Endothelial cell (in vitro differentiated cells): ENCODE measurements at regions not wholly inside any gene's neighbourhood (a gene's known extent, or its start where the extent isn't known, plus 50 kb on each side); places are given as distances from the start of the nearest gene placed in this dataset.

ENCODE experiments used
- DNase-seq: peaks from one replicate; pipeline ENCODE4 v3.0.0; 2021; ENCODE audit warnings: low spot score
- H3K27ac Mint-ChIP-seq: one replicate; pipeline ENCODE4 v1.8.0; 2021; ENCODE audit warnings: mixed read lengths, inconsistent platforms; ENCODE audit not compliant: unreplicated experiment
- H3K27me3 Mint-ChIP-seq: one replicate; pipeline ENCODE4 v1.8.0; 2021; ENCODE audit warnings: mild to moderate bottlenecking, moderate library complexity, mixed read lengths, inconsistent platforms; ENCODE audit not compliant: unreplicated experiment
- H3K36me3 Mint-ChIP-seq: one replicate; pipeline ENCODE4 v1.8.0; 2021; ENCODE audit warnings: mild to moderate bottlenecking, low read depth, mixed read lengths, inconsistent platforms; ENCODE audit not compliant: unreplicated experiment
- H3K4me1 Mint-ChIP-seq: one replicate; pipeline ENCODE4 v1.8.0; 2021; ENCODE audit warnings: mild to moderate bottlenecking, mixed read lengths, inconsistent platforms; ENCODE audit not compliant: unreplicated experiment
- H3K4me3 Mint-ChIP-seq: one replicate; pipeline ENCODE4 v1.8.0; 2021; ENCODE audit warnings: mild to moderate bottlenecking, mixed read lengths, inconsistent platforms; ENCODE audit not compliant: unreplicated experiment
- H3K9me3 Mint-ChIP-seq: one replicate; pipeline ENCODE4 v1.8.0; 2021; ENCODE audit warnings: mixed read lengths, inconsistent platforms; ENCODE audit not compliant: unreplicated experiment
- CTCF ChIP-seq: fragments of 200-600 bp; sonication (generic); IDR thresholded peaks from one replicate; pipeline ENCODE4 v1.5.0; 2021; ENCODE audit warnings: antibody characterized with exemption; ENCODE audit not compliant: unreplicated experiment

- H3K4me3 Mint-ChIP-seq: no peak overlapping the region
- TF ChIP-seq CTCF: no peak
- H3K27ac Mint-ChIP-seq: no peak overlapping the region
- no peaks in the 10 kb centered on the region for H3K4me1 Mint-ChIP-seq
- no peaks in the 10 kb centered on the region for H3K9me3 Mint-ChIP-seq
- no peak for DNase-seq
- no peaks in the 10 kb centered on the region for H3K27me3 Mint-ChIP-seq
- H3K36me3 Mint-ChIP-seq: no peaks in the 10 kb centered on the region
Measured at GRCh38 chr5:18999478-18999877, 988.5 kb downstream of the CDH18 start.

DNA sequence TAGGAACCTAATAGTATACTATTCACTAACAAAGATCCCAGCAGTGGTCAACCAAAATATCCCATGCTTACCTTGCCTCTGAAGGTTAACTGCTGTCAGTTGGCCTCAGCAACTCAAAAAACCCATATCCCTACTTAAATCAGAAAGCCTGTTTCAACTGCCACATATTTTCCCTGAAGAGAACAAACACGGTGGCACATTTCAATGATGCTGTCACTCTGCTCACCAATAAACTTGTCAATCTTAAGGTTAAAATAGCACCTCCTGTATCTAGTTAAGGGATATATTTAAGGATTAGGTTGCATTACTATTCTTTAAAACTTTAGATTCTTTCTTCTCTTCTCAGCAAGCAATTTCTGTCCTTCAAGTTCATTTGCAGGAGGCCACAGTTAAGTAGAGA lies 986.9 kb downstream of the CDH18 start:
- no peak overlapping the region for H3K27ac Mint-ChIP-seq
- no peak for TF ChIP-seq CTCF
- H3K4me3 Mint-ChIP-seq: no peak overlapping the region
- no peak for DNase-seq
- no peaks in the 10 kb centered on the region for H3K27me3 Mint-ChIP-seq
- H3K4me1 Mint-ChIP-seq: no peaks in the 10 kb centered on the region
- H3K36me3 Mint-ChIP-seq: no peaks in the 10 kb centered on the region
- no peaks in the 10 kb centered on the region for H3K9me3 Mint-ChIP-seq

DNA sequence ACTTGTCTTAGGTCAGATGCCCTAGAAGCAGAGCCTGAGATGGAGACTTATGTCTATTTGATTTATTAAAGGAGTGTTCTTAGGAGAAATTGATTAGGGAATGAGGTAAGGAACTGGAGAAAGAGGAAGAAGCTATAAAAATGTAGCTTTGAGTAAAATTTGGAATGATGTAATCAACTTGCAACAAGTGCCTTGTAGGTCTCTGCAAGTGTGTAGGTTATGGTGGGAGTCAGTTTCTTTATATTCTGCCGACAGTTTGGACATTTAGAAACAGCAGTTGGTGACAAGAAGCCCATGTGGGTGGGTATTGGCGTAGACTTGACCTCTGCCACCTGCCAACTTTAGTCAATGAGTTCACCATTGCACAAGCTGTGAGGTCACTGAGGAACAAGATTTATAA lies 986.5 kb downstream of the CDH18 start:
- no peak for DNase-seq
- TF ChIP-seq CTCF: no peak
- Mint-ChIP-seq H3K9me3 (no peaks in the 10 kb centered on the region), H3K4me1 (no peaks in the 10 kb centered on the region), H3K4me3 (no peak overlapping the region), H3K36me3 (no peaks in the 10 kb centered on the region), H3K27ac (no peak overlapping the region), H3K27me3 (no peaks in the 10 kb centered on the region)

DNA sequence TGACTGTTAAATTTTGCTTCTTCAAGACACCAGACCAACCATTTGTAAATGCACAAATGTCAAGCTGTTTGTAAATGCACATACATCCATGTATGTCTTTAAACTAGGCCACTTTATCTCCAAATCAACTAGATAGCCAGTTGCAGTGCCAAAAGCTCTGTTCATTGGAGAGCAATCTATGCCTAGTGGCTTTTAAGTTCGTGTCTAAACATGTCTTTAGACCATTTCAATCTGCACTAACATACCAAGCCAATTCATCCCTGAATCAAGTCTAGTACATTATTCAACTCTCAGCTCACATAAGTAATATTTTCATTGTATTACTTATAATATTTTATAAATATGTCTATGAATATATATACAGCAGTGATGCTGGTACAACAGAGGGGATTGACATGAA lies 985.9 kb downstream of the CDH18 start:
- Mint-ChIP-seq H3K36me3 (no peaks in the 10 kb centered on the region), H3K27me3 (no peaks in the 10 kb centered on the region), H3K9me3 (no peaks in the 10 kb centered on the region), H3K27ac (no peak overlapping the region), H3K4me3 (no peak overlapping the region), H3K4me1 (no peaks in the 10 kb centered on the region)
- TF ChIP-seq CTCF: no peak
- no peak for DNase-seq

- TF ChIP-seq CTCF: no peak
- H3K27me3 Mint-ChIP-seq: no peaks in the 10 kb centered on the region
- H3K36me3 Mint-ChIP-seq: no peaks in the 10 kb centered on the region
- peaks cover 15% of the 10 kb centered on the region for H3K4me1 Mint-ChIP-seq
- no peak overlapping the region for H3K4me3 Mint-ChIP-seq
- DNase-seq: no peak
- no peaks in the 10 kb centered on the region for H3K9me3 Mint-ChIP-seq
- H3K27ac Mint-ChIP-seq: no peak overlapping the region
Measured at GRCh38 chr5:19018822-19019221, 969.2 kb downstream of the CDH18 start.
